HAP-1 (cell line): ENCODE measurements at regions not wholly inside any gene's neighbourhood (a gene's known extent, or its start where the extent isn't known, plus 50 kb on each side); places are given as distances from the start of the nearest gene placed in this dataset.

Experiments used
- DNase-seq, 2 experiments: peaks; one replicate each; pipeline ENCODE4 v3.0.0-alpha.2; 2016 to 2020; ENCODE audit warnings: low spot score in 2 of 2
- H3K27me3 ChIP-seq: fragments of 250-450 bp; sonication (Bioruptor Pico); 2 replicates; pipeline ENCODE4 v1.5.1; 2020; ENCODE audit warnings: low read depth, mild to moderate bottlenecking, moderate library complexity
- H3K36me3 ChIP-seq: fragments of 250-450 bp; sonication (Bioruptor Pico); replicated peaks from 2 replicates; pipeline ENCODE4 v1.5.1; 2020; ENCODE audit warnings: mild to moderate bottlenecking
- H3K4me1 ChIP-seq: fragments of 250-450 bp; sonication (Bioruptor Pico); 2 replicates; pipeline ENCODE4 v1.5.1; 2020; ENCODE audit warnings: mild to moderate bottlenecking
- H3K4me3 ChIP-seq: fragments of 250-450 bp; sonication (Bioruptor Pico); 2 replicates; pipeline ENCODE4 v1.5.1; 2020; ENCODE audit warnings: mild to moderate bottlenecking, moderate library complexity
- H3K9me3 ChIP-seq: fragments of 250-450 bp; sonication (Bioruptor Pico); 2 replicates; pipeline ENCODE4 v1.5.1; 2020; ENCODE audit warnings: mild to moderate bottlenecking, moderate library complexity
- in situ Hi-C: fragments of 300-500 bp; cut with MboI; formaldehyde crosslinking; loops from 3 replicates; pipeline ENCODE4 v1.14.3; 2020; ENCODE audit warnings: low sequenced_read_pairs, inconsistent platforms, mixed read lengths

- H3K36me3 ChIP-seq, result no peaks in the 10 kb centered on the region
- no peaks in the 10 kb centered on the region for H3K4me1 ChIP-seq
- H3K4me3 ChIP-seq, result no peak overlapping the region
- no peaks in the 10 kb centered on the region for H3K9me3 ChIP-seq
- in situ Hi-C loops, result loop anchor here (10.0 kb wide), 1 partner anchor 669 kb away; no protein-coding TSS in a partner anchor
- no peaks in the 10 kb centered on the region for H3K27me3 ChIP-seq
- DNase-seq, result no peak
These were observed 77.1 kb upstream of the ATP11B start for GRCh38 chr3:182716114-182716688.

GRCh38 chr3:182717216-182717615, 76.1 kb upstream of the ATP11B start:
- Histone ChIP-seq H3K4me3 (no peak overlapping the region), H3K9me3 (no peaks in the 10 kb centered on the region), H3K27me3 (no peaks in the 10 kb centered on the region), H3K36me3 (no peaks in the 10 kb centered on the region), H3K4me1 (no peaks in the 10 kb centered on the region)
- in situ Hi-C loops, result loop anchor here (10.0 kb wide), 1 partner anchor 668 kb away; no protein-coding TSS in a partner anchor
- DNase-seq, result no peak

GRCh38 chr3:182722907-182723306, 70.4 kb upstream of the ATP11B start:
- no peaks in the 10 kb centered on the region for H3K9me3 ChIP-seq
- no peak for DNase-seq
- H3K4me1 ChIP-seq, result no peaks in the 10 kb centered on the region
- H3K36me3 ChIP-seq, result no peaks in the 10 kb centered on the region
- no peaks in the 10 kb centered on the region for H3K27me3 ChIP-seq
- H3K4me3 ChIP-seq, result no peak overlapping the region
- in situ Hi-C loops, result no loop called here

DNA sequence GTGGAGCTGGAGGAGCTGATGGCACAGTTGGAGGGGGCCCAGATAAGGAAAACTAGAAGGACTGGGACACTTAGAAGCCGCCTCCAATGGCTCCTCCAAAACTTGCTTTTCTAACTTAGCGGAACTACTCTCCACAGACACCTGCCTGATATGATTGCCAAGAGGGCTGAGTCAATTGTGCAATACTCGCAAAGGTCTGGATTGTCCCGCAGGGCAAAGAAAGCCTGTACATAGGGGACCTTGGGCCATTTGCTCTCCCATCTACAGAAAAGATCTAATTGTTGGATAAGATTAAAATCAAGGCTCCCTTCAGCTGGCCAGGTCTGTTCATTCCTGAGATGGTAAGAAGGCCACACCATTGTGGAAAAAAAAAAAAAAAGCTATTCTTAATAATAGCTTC, 69.7 kb upstream of the ATP11B start:
- in situ Hi-C loops, result no loop called here

DNA sequence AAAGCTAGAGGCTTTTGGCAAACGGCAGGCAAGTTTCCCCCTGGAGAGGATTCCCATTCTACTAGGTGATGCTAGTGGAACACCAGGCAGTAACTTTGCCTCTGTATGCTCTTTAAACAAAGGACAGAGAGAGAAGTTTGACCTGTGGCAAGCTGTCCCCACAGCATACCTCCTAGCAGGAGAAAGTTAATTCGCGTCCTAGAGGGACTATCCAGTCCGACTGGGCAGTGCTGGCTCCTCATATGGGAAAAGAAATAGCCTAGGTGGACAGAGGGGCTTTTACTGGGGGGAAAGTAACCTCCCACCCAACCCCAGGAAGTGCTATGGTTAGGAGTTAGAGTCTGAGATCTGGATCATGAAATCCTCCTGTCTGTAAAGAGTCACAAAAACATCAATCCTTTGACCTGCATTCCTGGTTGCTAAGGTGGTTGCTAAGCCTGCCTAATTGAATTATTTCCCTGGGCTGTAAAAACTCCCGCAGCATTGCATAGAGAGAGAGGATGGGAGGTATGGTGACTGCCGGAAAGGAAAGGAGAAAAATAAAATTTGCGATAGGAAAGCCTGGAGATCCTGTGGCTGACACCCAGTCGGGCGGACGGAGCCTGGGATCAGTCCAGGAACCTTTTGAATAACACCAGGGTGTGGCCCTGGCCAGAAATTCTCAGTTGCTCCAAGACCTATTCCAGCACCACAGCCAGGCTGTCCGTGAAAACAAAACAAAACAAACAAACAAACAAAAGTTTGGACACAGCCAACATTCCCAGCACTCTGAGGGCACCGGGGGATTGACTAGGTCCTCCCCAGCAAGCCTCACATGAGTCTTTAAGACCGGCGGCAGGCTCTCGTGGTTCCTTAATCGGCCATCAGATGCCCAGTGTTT, 67.7 kb upstream of the ATP11B start:
- no peaks in the 10 kb centered on the region for H3K9me3 ChIP-seq
- H3K27me3 ChIP-seq, result no peaks in the 10 kb centered on the region
- in situ Hi-C loops, result no loop called here
- H3K4me3 ChIP-seq, result no peak overlapping the region
- no peaks in the 10 kb centered on the region for H3K4me1 ChIP-seq
- peak; percentile 19 to 37 for DNase-seq
- no peaks in the 10 kb centered on the region for H3K36me3 ChIP-seq

More for the DNA sequence above, 69.7 kb upstream of the ATP11B start:
- no peaks in the 10 kb centered on the region for H3K27me3 ChIP-seq
- H3K36me3 ChIP-seq, result no peaks in the 10 kb centered on the region
- no peaks in the 10 kb centered on the region for H3K9me3 ChIP-seq
- DNase-seq, result no peak
- no peaks in the 10 kb centered on the region for H3K4me1 ChIP-seq
- no peak overlapping the region for H3K4me3 ChIP-seq

DNA sequence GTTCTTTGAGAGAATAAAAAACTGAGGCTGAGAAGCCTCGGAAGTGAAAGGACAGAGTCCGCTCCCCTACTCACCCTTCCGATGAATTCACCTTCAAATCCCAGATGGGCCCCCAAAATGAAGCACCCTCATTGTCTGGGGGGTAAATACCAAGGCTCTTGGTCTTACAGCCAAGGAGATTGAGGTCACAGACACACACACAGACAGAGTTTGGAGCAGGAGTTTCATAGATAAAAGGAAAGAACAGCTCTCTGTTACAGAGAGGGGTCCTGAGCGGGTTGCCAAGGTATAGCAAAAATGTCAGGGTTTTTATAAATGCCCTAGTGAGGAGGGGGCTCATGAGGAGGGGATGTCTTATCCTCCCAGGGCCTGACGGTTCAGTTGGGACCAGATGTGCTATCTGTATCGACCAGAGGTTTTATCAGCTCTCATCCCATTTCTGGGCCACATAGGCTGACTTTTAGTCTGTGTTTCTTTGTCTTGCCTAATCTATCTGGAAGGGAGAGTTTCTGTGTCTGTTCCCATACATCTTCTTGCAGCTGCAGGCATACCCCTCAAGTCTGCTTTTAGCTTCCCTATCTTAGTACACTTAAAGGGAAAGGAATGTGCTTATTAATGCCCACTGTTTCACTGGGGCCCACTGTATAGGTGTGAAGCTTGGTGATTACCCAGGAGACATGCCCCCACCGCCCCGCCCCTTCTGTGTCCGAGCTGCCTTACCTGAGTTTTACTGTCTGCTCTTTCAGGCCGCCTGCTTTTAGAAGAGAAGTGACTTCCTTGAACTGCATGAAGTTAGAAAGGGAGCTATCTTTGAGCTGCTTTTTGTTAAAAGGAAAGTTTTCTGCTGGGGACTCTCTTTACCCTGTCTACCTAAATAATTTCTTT, 66.8 kb upstream of the ATP11B start:
- H3K36me3 ChIP-seq, result no peaks in the 10 kb centered on the region

DNA sequence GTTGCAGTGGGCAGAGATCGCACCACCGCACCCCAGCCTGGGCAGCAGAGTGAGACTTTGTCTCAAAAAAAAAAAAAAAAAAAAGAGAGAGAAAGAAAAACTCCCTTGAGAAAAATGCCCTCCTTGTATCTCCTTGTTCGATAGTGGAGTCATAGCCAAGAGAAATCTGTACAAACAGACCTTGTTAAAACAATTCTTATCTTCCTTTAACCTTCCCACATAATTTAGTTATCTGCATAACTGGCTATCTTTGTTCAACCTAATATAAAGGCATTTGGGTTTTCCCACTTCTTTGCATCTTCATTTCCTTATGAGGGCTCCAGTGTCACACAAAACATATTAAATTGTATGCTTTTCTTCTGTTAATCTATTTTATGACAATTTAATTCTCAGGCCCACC, 65.1 kb upstream of the ATP11B start:
- in situ Hi-C loops, result no loop called here
- no peak for DNase-seq
- no peaks in the 10 kb centered on the region for H3K9me3 ChIP-seq

More for the DNA sequence above, 66.8 kb upstream of the ATP11B start:
- in situ Hi-C loops, result no loop called here
- Histone ChIP-seq H3K4me3 (no peak overlapping the region), H3K9me3 (no peaks in the 10 kb centered on the region), H3K4me1 (no peaks in the 10 kb centered on the region), H3K27me3 (no peaks in the 10 kb centered on the region)
- no peak for DNase-seq

GRCh38 chr3:182729903-182730674, 63.2 kb upstream of the ATP11B start:
- Histone ChIP-seq H3K4me1 (no peaks in the 10 kb centered on the region), H3K36me3 (no peaks in the 10 kb centered on the region), H3K27me3 (no peaks in the 10 kb centered on the region), H3K4me3 (no peak overlapping the region), H3K9me3 (no peaks in the 10 kb centered on the region)
- in situ Hi-C loops, result no loop called here
- no peak for DNase-seq

More for the DNA sequence above, 65.1 kb upstream of the ATP11B start:
- no peaks in the 10 kb centered on the region for H3K4me1 ChIP-seq
- H3K36me3 ChIP-seq, result no peaks in the 10 kb centered on the region
- H3K27me3 ChIP-seq, result no peaks in the 10 kb centered on the region
- no peak overlapping the region for H3K4me3 ChIP-seq

DNA sequence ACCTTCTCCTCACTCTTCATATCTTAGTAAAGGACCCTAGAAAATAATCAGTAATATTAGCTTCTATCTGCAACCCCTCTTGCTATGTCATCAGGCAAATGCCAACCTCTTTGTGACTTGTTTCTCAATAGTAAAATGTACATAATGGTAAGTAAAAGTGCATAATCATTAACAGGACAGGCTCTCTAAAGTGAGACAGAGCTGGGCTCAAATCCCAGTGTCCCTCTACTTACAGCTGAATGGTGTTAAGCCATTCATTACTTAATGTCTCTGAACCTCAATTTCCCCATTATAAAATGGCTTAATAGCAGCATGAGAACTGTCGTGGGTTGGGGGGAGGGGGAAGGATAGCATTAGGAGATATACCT, 62.6 kb upstream of the ATP11B start:
- Histone ChIP-seq H3K9me3 (no peaks in the 10 kb centered on the region), H3K27me3 (0 out of 2 replicates have a peak, but pooled peaks cover 2% of the 10 kb centered on the region), H3K36me3 (no peaks in the 10 kb centered on the region), H3K4me1 (no peaks in the 10 kb centered on the region), H3K4me3 (no peak overlapping the region)
- in situ Hi-C loops, result no loop called here
- no peak for DNase-seq

GRCh38 chr3:182731764-182732163, 61.5 kb upstream of the ATP11B start:
- Histone ChIP-seq H3K27me3 (0 out of 2 replicates have a peak, but pooled peaks cover 2% of the 10 kb centered on the region), H3K9me3 (no peaks in the 10 kb centered on the region), H3K4me1 (no peaks in the 10 kb centered on the region), H3K36me3 (no peaks in the 10 kb centered on the region), H3K4me3 (no peak overlapping the region)
- in situ Hi-C loops, result no loop called here
- no peak for DNase-seq

DNA sequence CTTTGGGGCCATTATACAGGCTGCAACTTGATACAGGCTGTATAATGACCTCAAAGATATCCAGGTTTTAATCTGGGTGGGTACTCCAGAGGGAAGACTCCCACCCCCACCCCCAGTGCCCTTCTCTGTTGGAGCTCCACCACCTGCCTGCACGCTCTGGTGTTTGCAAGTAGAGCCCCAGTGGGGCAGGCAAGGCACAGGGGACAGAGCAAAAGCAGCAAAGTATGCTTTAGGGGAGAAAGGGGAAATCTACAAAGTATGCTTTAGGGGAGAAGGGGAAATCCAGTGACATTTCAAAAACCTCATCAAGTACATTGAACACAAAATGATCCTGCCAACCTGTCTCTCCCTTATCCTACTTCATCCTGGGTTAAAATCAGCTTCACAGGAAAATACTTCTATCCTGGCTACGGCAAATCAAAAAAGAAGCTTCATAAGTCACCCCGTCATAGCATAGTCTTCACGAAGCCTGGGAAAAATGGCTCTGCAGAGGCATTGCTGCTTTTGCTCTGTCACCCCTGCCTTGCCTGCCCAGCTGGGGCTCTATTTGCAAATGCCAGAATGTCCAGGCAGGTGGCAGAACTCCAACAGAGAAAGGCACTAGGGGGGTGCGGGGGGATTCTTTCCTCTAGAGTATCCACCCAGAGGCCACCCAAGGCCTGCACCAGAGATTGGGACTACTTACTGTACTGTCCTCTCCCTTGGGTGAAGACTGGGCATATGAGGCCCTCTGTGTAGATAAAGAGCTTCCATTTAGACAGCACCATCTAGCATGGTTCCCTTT, 60.9 kb upstream of the ATP11B start:
- Histone ChIP-seq H3K9me3 (no peaks in the 10 kb centered on the region), H3K4me1 (no peaks in the 10 kb centered on the region), H3K4me3 (no peak overlapping the region), H3K36me3 (no peaks in the 10 kb centered on the region), H3K27me3 (peaks cover 6% of the 10 kb centered on the region; the same call in 1 of the 2 replicates)
- in situ Hi-C loops, result no loop called here
- DNase-seq, result no peak

DNA sequence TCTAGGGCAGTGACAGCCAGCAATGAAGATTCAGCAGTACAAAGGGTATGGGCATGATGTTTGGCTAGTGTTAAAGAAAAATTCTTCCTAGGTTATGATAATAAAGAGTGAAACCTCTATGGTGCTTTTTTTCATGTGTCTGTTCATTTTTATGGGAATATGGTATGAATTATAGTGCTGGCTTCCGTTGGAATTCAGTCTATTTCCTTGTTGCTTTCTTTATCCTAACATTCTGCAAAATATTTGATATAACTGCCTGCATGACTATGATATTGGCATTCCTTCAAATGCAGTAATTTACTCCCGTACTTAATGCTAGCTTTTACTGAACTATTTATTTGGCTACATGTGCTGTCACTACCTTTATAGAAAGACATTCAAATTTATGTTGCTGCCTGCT, 57.6 kb upstream of the ATP11B start:
- in situ Hi-C loops, result no loop called here
- H3K4me3 ChIP-seq, result no peak overlapping the region
- H3K27me3 ChIP-seq, result peaks cover 14% of the 10 kb centered on the region
- H3K36me3 ChIP-seq, result no peaks in the 10 kb centered on the region
- DNase-seq, result no peak
- H3K9me3 ChIP-seq, result no peaks in the 10 kb centered on the region
- no peaks in the 10 kb centered on the region for H3K4me1 ChIP-seq
